Sigmoid colon (tissue), 6 donors: ENCODE measurements at regions not wholly inside any gene's neighbourhood (a gene's known extent, or its start where the extent isn't known, plus 50 kb on each side); places are given as distances from the start of the nearest gene placed in this dataset.

ENCODE experiments used
- DNase-seq: peaks from one replicate; pipeline ENCODE4 v3.0.0-alpha.2; 2019
- H3K27ac ChIP-seq, 4 donors: fragments of 200-600 bp; sonication (generic); one replicate each; pipeline ENCODE4 v1.5.1; 2016 to 2019; ENCODE audit warnings: mild to moderate bottlenecking in 1 of 4
- H3K27me3 ChIP-seq, 3 donors: fragments of 200-600 bp; sonication (generic); one replicate each; pipeline ENCODE4 v1.5.1; 2019; ENCODE audit warnings: mild to moderate bottlenecking in 1 of 3
- H3K36me3 ChIP-seq, 4 donors: fragments of 200-600 bp; sonication (generic); one replicate each; pipeline ENCODE4 v1.5.1; 2016 to 2019
- H3K4me1 ChIP-seq, 4 donors: fragments of 200-600 bp; sonication (generic); one replicate each; pipeline ENCODE4 v1.5.1; 2017 to 2019
- H3K4me3 ChIP-seq, 4 donors: fragments of 200-600 bp; sonication (generic); one replicate each; pipeline ENCODE4 v1.5.1; 2017 to 2019; ENCODE audit warnings: mild to moderate bottlenecking in 2 of 4, moderate library complexity in 1 of 4
- H3K9me3 ChIP-seq, 4 donors: fragments of 200-600 bp in 3 of 4; sonication (generic) in 3 of 4; one replicate each; pipeline versions ENCODE4 v1.5.1 to v1.6.1; 2013 to 2019
- CTCF ChIP-seq, 4 experiments: fragments of 450-650 bp in 3 of 4; fragments of 200-600 bp in 1 of 4; IDR thresholded peaks; one replicate each; pipeline ENCODE4 v1.5.1; 2016 to 2019; ENCODE audit warnings: antibody characterized with exemption in 4 of 4, mild to moderate bottlenecking in 3 of 4, moderate library complexity in 2 of 4
- EP300 ChIP-seq, 4 donors: sonication (generic); formaldehyde crosslinking; IDR thresholded peaks; one replicate each; pipeline ENCODE4 v1.6.1; 2017; ENCODE audit warnings: antibody characterized with exemption in 4 of 4
- POLR2A ChIP-seq, 2 donors: fragments of 450-650 bp; IDR thresholded peaks; one replicate each; pipeline ENCODE4 v1.6.1; 2016; ENCODE audit warnings: antibody characterized with exemption in 2 of 2, mild to moderate bottlenecking in 2 of 2, moderate library complexity in 2 of 2
- POLR2AphosphoS5 ChIP-seq, 4 donors: sonication (generic); formaldehyde crosslinking; IDR thresholded peaks; one replicate each; pipeline ENCODE4 v1.6.1; 2017; ENCODE audit warnings: antibody characterized with exemption in 4 of 4
- WGBS, 2 donors: extraction: QIAGEN DNeasy Blood & Tissue Kit; methylation state at CpG; one replicate each; pipeline ENCODE4 v1.1.7; 2013; 5-methylcytosine and 5-hydroxymethylcytosine counted together
- intact Hi-C: fragments of 100-400 bp; cut with DNase I; formaldehyde crosslinking; loops from one replicate; pipeline ENCODE4 v1.15.1; 2023
- donor health status: healthy with polysubstance abuse.
- donor health status: healthy.

GRCh38 chr21:22120616-22121266, 1122.5 kb downstream of the NCAM2 start:
- H3K27ac ChIP-seq = no peak overlapping the region
- H3K36me3 ChIP-seq = no peaks in the 10 kb centered on the region
- H3K4me1 ChIP-seq = no peaks in the 10 kb centered on the region
- H3K27me3 ChIP-seq = no peaks in the 10 kb centered on the region
- intact Hi-C loops = no loop called here
- H3K9me3 ChIP-seq = no peaks in the 10 kb centered on the region
- no peak overlapping the region for H3K4me3 ChIP-seq
- no peak for DNase-seq
- WGBS, 2 donors = 83 to 90% methylated on average over 14 of the region's 14 CpGs
- no peak for TF ChIP-seq CTCF (IDR thresholded peaks at IDR 0.05)
- TF ChIP-seq POLR2A (IDR thresholded peaks at IDR 0.05) = no peak
- TF ChIP-seq EP300 (IDR thresholded peaks at IDR 0.05) = no peak
- no peak for TF ChIP-seq POLR2AphosphoS5 (IDR thresholded peaks at IDR 0.05)

GRCh38 chr21:22125581-22125980, 1127.4 kb downstream of the NCAM2 start:
- no peaks in the 10 kb centered on the region for H3K27me3 ChIP-seq
- H3K4me1 ChIP-seq = no peaks in the 10 kb centered on the region
- no peak for DNase-seq
- TF ChIP-seq CTCF (IDR thresholded peaks at IDR 0.05) (no peak), POLR2AphosphoS5 (IDR thresholded peaks at IDR 0.05) (no peak), EP300 (IDR thresholded peaks at IDR 0.05) (no peak), POLR2A (IDR thresholded peaks at IDR 0.05) (no peak)
- no peak overlapping the region for H3K4me3 ChIP-seq
- H3K27ac ChIP-seq = no peak overlapping the region
- whole genome bisulfite sequencing, 2 donors = 93 to 95% methylated on average over 2 of the region's 2 CpGs
- H3K9me3 ChIP-seq = no peaks in the 10 kb centered on the region
- no peaks in the 10 kb centered on the region for H3K36me3 ChIP-seq
- intact Hi-C loops = no loop called here

- WGBS, 2 donors = 80 to 81% methylated on average over 2 of the region's 2 CpGs
- no peak for DNase-seq
- no peaks in the 10 kb centered on the region for H3K27me3 ChIP-seq
Measured at GRCh38 chr21:22128671-22129070, 1130.5 kb downstream of the NCAM2 start.

GRCh38 chr21:22132358-22133071, 1134.3 kb downstream of the NCAM2 start:
- H3K4me3 ChIP-seq = no peak overlapping the region
- TF ChIP-seq EP300 (IDR thresholded peaks at IDR 0.05) = no peak
- TF ChIP-seq POLR2A (IDR thresholded peaks at IDR 0.05) = no peak
- TF ChIP-seq CTCF (IDR thresholded peaks at IDR 0.05) = no peak
- no peak for TF ChIP-seq POLR2AphosphoS5 (IDR thresholded peaks at IDR 0.05)
- intact Hi-C loops = no loop called here
- H3K9me3 ChIP-seq = no peaks in the 10 kb centered on the region
- 86 to 89% methylated on average over 5 of the region's 5 CpGs for WGBS, 2 donors
- H3K36me3 ChIP-seq = no peaks in the 10 kb centered on the region
- H3K27ac ChIP-seq = no peak overlapping the region
- no peak for DNase-seq
- H3K4me1 ChIP-seq = no peaks in the 10 kb centered on the region
- no peaks in the 10 kb centered on the region for H3K27me3 ChIP-seq

More at GRCh38 chr21:22128671-22129070, 1130.5 kb downstream of the NCAM2 start:
- no peaks in the 10 kb centered on the region for H3K36me3 ChIP-seq
- H3K27ac ChIP-seq = no peak overlapping the region
- no peaks in the 10 kb centered on the region for H3K4me1 ChIP-seq
- TF ChIP-seq CTCF (IDR thresholded peaks at IDR 0.05) (no peak), EP300 (IDR thresholded peaks at IDR 0.05) (no peak), POLR2AphosphoS5 (IDR thresholded peaks at IDR 0.05) (no peak), POLR2A (IDR thresholded peaks at IDR 0.05) (no peak)
- H3K4me3 ChIP-seq = no peak overlapping the region
- intact Hi-C loops = no loop called here
- H3K9me3 ChIP-seq = no peaks in the 10 kb centered on the region
